ENCODE measurements at regions not wholly inside any gene's neighbourhood (a gene's known extent, or its start where the extent isn't known, plus 50 kb on each side); places are given as distances from the start of the nearest gene placed in this dataset.

DNA sequence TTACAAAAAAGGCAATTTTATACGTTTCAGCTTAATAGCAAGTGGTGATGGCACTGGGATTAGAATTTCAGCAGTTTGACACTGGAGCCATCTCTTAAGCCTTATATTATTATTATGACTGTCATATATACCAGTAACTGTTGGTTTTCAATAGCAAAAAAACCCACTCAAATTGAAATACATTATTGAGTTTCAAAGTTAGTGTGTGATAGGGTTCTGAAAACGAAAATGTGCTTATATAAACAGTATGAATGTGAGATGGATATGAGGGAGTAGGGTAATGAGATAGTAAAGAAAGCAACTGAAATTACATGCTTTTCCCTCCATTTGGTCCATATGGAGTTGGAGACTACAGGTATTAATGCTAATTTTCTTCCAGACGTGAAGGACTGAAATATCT, 68.6 kb upstream of the ACTBL2 start:
- TF ChIP-seq, protein P1, sequence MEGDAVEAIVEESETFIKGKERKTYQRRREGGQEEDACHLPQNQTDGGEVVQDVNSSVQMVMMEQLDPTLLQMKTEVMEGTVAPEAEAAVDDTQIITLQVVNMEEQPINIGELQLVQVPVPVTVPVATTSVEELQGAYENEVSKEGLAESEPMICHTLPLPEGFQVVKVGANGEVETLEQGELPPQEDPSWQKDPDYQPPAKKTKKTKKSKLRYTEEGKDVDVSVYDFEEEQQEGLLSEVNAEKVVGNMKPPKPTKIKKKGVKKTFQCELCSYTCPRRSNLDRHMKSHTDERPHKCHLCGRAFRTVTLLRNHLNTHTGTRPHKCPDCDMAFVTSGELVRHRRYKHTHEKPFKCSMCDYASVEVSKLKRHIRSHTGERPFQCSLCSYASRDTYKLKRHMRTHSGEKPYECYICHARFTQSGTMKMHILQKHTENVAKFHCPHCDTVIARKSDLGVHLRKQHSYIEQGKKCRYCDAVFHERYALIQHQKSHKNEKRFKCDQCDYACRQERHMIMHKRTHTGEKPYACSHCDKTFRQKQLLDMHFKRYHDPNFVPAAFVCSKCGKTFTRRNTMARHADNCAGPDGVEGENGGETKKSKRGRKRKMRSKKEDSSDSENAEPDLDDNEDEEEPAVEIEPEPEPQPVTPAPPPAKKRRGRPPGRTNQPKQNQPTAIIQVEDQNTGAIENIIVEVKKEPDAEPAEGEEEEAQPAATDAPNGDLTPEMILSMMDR (IDR thresholded peaks at IDR 0.05), result no peak
- no peak for TF ChIP-seq EZH2 (IDR thresholded peaks at IDR 0.05; ENCODE audit: borderline replicate concordance, insufficient read depth, low read depth, low read length, poor library complexity, severe bottlenecking)
- Histone ChIP-seq H3K9me3 (ENCODE audit: control extremely low read depth in 1 of 3, control insufficient read depth in 2 of 3, insufficient read depth in 1 of 3, low read length in 2 of 3) (peaks cover 0 to 7% (median 0%) of the 10 kb centered on the region in 3 donors), H3K4me3 (ENCODE audit: control extremely low read depth in 1 of 5, extremely low read depth in 1 of 5, insufficient read depth in 1 of 5, low read depth in 2 of 5, low read length in 4 of 5) (no peak overlapping the region), H3K4me2 (replicated peaks; ENCODE audit: low read depth, low read length, poor library complexity, severe bottlenecking) (no peak overlapping the region), H3K36me3 (replicated peaks in 1 of 2; ENCODE audit: control extremely low read depth in 1 of 2, control insufficient read depth in 1 of 2, extremely low read depth in 1 of 2, insufficient read depth in 2 of 2, low read length in 1 of 2) (no peaks in the 10 kb centered on the region), H3K27me3 (replicated peaks in 1 of 4; ENCODE audit: control extremely low read depth in 1 of 4, control insufficient read depth in 3 of 4, insufficient read depth in 4 of 4, low read length in 3 of 4) (no peaks in the 10 kb centered on the region), H3K79me2 (ENCODE audit: control insufficient read depth, insufficient read depth, low read length) (no peaks in the 10 kb centered on the region), H2AFZ (ENCODE audit: insufficient read depth, low read depth, low read length, poor library complexity, severe bottlenecking) (no peak overlapping the region), H3K9ac (ENCODE audit: low read length) (no peak overlapping the region), H3K4me1 (ENCODE audit: control insufficient read depth in 2 of 2, insufficient read depth in 2 of 2, low read length in 2 of 2) (no peaks in the 10 kb centered on the region), H4K20me1 (ENCODE audit: control insufficient read depth, insufficient read depth, low read length, poor library complexity, severe bottlenecking) (no peaks in the 10 kb centered on the region), H3K27ac (ENCODE audit: low read length in 2 of 2) (no peak overlapping the region)
- H3K27ac Mint-ChIP-seq, result no peak overlapping the region
- no peak overlapping the region for H3K4me3 Mint-ChIP-seq
- H3K9me3 Mint-ChIP-seq (ENCODE audit: insufficient read depth), result no peaks in the 10 kb centered on the region
- ChIA-PET CTCF (no interaction called here), POLR2A (no interaction called here)
- ATAC-seq (ENCODE audit: low read depth) (no peak), DNase-seq (no peak)
- intact Hi-C loops (cut with micrococcal nuclease), result no loop called here
- H3K27me3 Mint-ChIP-seq, result no peaks in the 10 kb centered on the region
- WGBS (ENCODE audit: insufficient coverage), result no CpG with 5 or more reads among the region's 3 CpGs
- H3K4me1 Mint-ChIP-seq, result no peaks in the 10 kb centered on the region

DNA sequence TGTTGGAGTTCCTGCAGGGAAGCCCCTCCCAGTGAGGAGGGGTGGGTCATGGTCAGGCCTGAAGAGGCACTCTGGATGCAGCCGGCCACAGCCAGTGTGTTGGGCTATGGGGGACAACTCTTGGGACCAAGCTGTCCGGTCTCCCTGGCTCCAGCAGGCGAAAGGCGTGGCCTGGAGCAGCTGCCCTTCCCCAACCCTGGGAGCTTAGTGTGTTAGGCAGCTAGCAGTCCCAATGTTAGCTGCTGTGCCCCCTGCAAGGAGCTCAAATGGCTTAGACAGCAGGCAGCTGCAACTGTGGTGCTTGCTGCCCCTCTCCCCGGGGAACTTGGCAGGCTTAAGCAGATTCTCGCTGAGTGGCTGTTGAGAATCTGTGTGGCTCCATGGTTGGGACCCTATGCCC, 67.5 kb upstream of the ACTBL2 start:
- Histone ChIP-seq H3K9ac (ENCODE audit: low read length) (no peak overlapping the region), H3K27ac (ENCODE audit: low read length in 2 of 2) (no peak overlapping the region), H2AFZ (ENCODE audit: insufficient read depth, low read depth, low read length, poor library complexity, severe bottlenecking) (no peak overlapping the region), H3K79me2 (ENCODE audit: control insufficient read depth, insufficient read depth, low read length) (no peaks in the 10 kb centered on the region), H3K27me3 (replicated peaks in 1 of 4; ENCODE audit: control extremely low read depth in 1 of 4, control insufficient read depth in 3 of 4, insufficient read depth in 4 of 4, low read length in 3 of 4) (no peaks in the 10 kb centered on the region), H3K4me2 (replicated peaks; ENCODE audit: low read depth, low read length, poor library complexity, severe bottlenecking) (no peak overlapping the region), H3K4me1 (ENCODE audit: control insufficient read depth in 2 of 2, insufficient read depth in 2 of 2, low read length in 2 of 2) (no peaks in the 10 kb centered on the region), H3K4me3 (ENCODE audit: control extremely low read depth in 1 of 5, extremely low read depth in 1 of 5, insufficient read depth in 1 of 5, low read depth in 2 of 5, low read length in 4 of 5) (no peak overlapping the region), H3K36me3 (replicated peaks in 1 of 2; ENCODE audit: control extremely low read depth in 1 of 2, control insufficient read depth in 1 of 2, extremely low read depth in 1 of 2, insufficient read depth in 2 of 2, low read length in 1 of 2) (no peaks in the 10 kb centered on the region), H4K20me1 (ENCODE audit: control insufficient read depth, insufficient read depth, low read length, poor library complexity, severe bottlenecking) (no peaks in the 10 kb centered on the region), H3K9me3 (ENCODE audit: control extremely low read depth in 1 of 3, control insufficient read depth in 2 of 3, insufficient read depth in 1 of 3, low read length in 2 of 3) (peaks cover 0 to 7% (median 0%) of the 10 kb centered on the region in 3 donors)
- H3K27me3 Mint-ChIP-seq, result no peaks in the 10 kb centered on the region
- no peaks in the 10 kb centered on the region for H3K4me1 Mint-ChIP-seq
- ChIA-PET POLR2A (no interaction called here), CTCF (no interaction called here)
- H3K27ac Mint-ChIP-seq, result no peak overlapping the region
- intact Hi-C loops (cut with micrococcal nuclease), result no loop called here
- no peaks in the 10 kb centered on the region for H3K9me3 Mint-ChIP-seq (ENCODE audit: insufficient read depth)
- DNase-seq (no peak), ATAC-seq (ENCODE audit: low read depth) (no peak)
- 92% methylated on average over 6 of the region's 6 CpGs for WGBS (ENCODE audit: insufficient coverage)
- H3K4me3 Mint-ChIP-seq, result no peak overlapping the region
- TF ChIP-seq, protein P1 (IDR thresholded peaks at IDR 0.05), result no peak
- TF ChIP-seq EZH2 (IDR thresholded peaks at IDR 0.05; ENCODE audit: borderline replicate concordance, insufficient read depth, low read depth, low read length, poor library complexity, severe bottlenecking), result no peak
